CD4-positive, alpha-beta T cell (primary cell): ENCODE measurements at regions not wholly inside any gene's neighbourhood (a gene's known extent, or its start where the extent isn't known, plus 50 kb on each side); places are given as distances from the start of the nearest gene placed in this dataset.

Source experiments
- ATAC-seq: fragments of 200-7000 bp; cut with Tn5 transposase; one replicate; pipeline ENCODE4 v1.10.0; 2022; ENCODE audit warnings: mild to moderate bottlenecking; ENCODE audit not compliant: poor library complexity
- CTCF ChIA-PET: fragments of 350-600 bp; sonication (Branson Sonifier 250); formaldehyde crosslinking; loops from one replicate; lab custom pipeline; 2021; ENCODE audit warnings: antibody characterized with exemption, inconsistent platforms; lab: Charles Lee
- POLR2A ChIA-PET: fragments of 350-600 bp; sonication (Branson Sonifier 250); formaldehyde crosslinking; loops from one replicate; lab custom pipeline; 2021; ENCODE audit warnings: antibody characterized with exemption, inconsistent platforms; lab: Charles Lee
- DNase-seq, 14 experiments: peaks; one replicate each; pipeline ENCODE4 v3.0.0-alpha.2; 2013 to 2020; ENCODE audit warnings: mixed read lengths in 2 of 14
- H3K27ac ChIP-seq, 2 donors: one replicate each; pipeline versions ENCODE4 v1.5.1 to v1.7.0; 2013; ENCODE audit warnings: low read length in 2 of 2, low read depth in 1 of 2, mild to moderate bottlenecking in 1 of 2
- H3K27me3 ChIP-seq, 2 experiments: 1 replicate in 1 of 2; 2 replicates in 1 of 2; pipeline versions ENCODE4 v1.6.1 to v1.7.0; 2013; ENCODE audit warnings: low read length in 2 of 2, control low read depth in 1 of 2, mild to moderate bottlenecking in 1 of 2, moderate library complexity in 1 of 2; ENCODE audit not compliant: insufficient read depth in 2 of 2, control insufficient read depth in 1 of 2
- H3K36me3 ChIP-seq: one replicate; pipeline ENCODE4 v1.6.1; 2013; ENCODE audit warnings: low read length, control low read depth; ENCODE audit not compliant: insufficient read depth
- H3K4me1 ChIP-seq: one replicate; pipeline ENCODE4 v1.6.1; 2013; ENCODE audit warnings: low read length, control low read depth; ENCODE audit not compliant: insufficient read depth
- H3K4me3 ChIP-seq: one replicate; pipeline ENCODE4 v1.5.1; 2013; ENCODE audit warnings: mild to moderate bottlenecking, low read length, moderate library complexity
- H3K9me3 ChIP-seq, 2 experiments: 1 replicate in 1 of 2; 2 replicates in 1 of 2; pipeline versions ENCODE4 v1.6.1 to v1.7.0; 2013; ENCODE audit warnings: low read length in 2 of 2, mild to moderate bottlenecking in 2 of 2, control low read depth in 1 of 2, moderate library complexity in 1 of 2; ENCODE audit not compliant: control insufficient read depth in 1 of 2, insufficient read depth in 1 of 2
- H3K27ac Mint-ChIP-seq: one replicate; pipeline ENCODE4 v1.8.0; 2020; ENCODE audit warnings: mixed read lengths
- H3K27me3 Mint-ChIP-seq: one replicate; pipeline ENCODE4 v1.8.0; 2021; ENCODE audit warnings: mixed read lengths
- H3K36me3 Mint-ChIP-seq: one replicate; pipeline ENCODE4 v1.8.0; 2021; ENCODE audit warnings: low read depth, mixed read lengths
- H3K4me1 Mint-ChIP-seq: one replicate; pipeline ENCODE4 v1.8.0; 2021; ENCODE audit warnings: low read depth, mixed read lengths
- H3K4me3 Mint-ChIP-seq: one replicate; pipeline ENCODE4 v1.8.0; 2020; ENCODE audit warnings: mild to moderate bottlenecking, mixed read lengths
- H3K9me3 Mint-ChIP-seq: one replicate; pipeline ENCODE4 v1.8.0; 2020; ENCODE audit warnings: mixed read lengths
- intact Hi-C, 2 experiments: fragments of 100-400 bp; cut with DNase I in 1 of 2; cut with micrococcal nuclease in 1 of 2; formaldehyde crosslinking; loops; one replicate each; pipeline versions ENCODE4 v1.15.1 to v1.9.0; 2023 to 2025; cut with DNase I, micrococcal nuclease
- TF ChIP-seq, protein P1 (sequence below): fragments of 200-600 bp; IDR thresholded peaks from one replicate; pipeline ENCODE4 v1.8.0; 2022; ENCODE audit warnings: antibody characterized with exemption, mild to moderate bottlenecking

DNA sequence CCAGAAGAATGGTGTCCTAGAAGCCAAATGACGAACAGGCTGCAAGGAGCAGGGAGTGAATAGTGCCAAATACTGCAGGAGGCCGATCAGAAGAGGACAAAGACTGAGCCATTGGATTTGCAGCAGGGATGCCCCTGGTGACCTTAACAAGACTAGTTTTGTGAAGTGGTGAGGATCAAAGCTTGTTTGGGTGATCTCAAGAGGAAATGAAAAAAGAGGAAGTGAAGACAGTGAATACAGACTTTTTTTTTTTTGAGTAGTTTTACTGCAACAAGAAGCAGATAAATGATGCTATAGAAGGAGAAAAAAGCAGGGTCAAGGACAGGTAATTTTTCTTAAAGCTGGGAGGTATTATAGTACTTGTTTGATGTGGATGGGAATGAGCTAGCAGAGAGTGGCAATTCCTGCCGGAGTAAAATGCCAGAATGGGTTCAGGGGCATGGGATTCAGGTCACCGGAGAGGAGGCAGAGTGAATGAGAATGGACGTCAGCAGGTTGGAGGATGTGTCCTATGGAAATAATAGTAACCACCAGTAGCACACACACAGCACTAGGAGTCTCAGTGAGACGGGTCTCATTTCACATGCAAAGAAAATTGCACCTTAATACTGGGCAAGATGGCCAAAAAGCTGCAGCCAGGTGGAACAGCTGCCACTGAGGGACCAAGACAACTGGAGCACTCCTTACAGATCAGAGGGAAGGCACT, 345.8 kb upstream of the CCDC196 start:
- Histone ChIP-seq H3K9me3 (peaks cover 0 to 13% of the 10 kb centered on the region in 2 experiments), H3K27me3 (no peaks in the 10 kb centered on the region), H3K27ac (no peak overlapping the region), H3K4me3 (no peak overlapping the region), H3K4me1 (peaks cover 10% of the 10 kb centered on the region), H3K36me3 (no peaks in the 10 kb centered on the region)
- DNase-seq (peak in 2 of 14 experiments; percentile 1 to 4), ATAC-seq (no peak)
- no peaks in the 10 kb centered on the region for H3K9me3 Mint-ChIP-seq
- ChIA-PET CTCF (no interaction called here), POLR2A (no interaction called here)
- peaks cover 17% of the 10 kb centered on the region for H3K27me3 Mint-ChIP-seq
- no peaks in the 10 kb centered on the region for H3K4me1 Mint-ChIP-seq
- TF ChIP-seq, protein P1, sequence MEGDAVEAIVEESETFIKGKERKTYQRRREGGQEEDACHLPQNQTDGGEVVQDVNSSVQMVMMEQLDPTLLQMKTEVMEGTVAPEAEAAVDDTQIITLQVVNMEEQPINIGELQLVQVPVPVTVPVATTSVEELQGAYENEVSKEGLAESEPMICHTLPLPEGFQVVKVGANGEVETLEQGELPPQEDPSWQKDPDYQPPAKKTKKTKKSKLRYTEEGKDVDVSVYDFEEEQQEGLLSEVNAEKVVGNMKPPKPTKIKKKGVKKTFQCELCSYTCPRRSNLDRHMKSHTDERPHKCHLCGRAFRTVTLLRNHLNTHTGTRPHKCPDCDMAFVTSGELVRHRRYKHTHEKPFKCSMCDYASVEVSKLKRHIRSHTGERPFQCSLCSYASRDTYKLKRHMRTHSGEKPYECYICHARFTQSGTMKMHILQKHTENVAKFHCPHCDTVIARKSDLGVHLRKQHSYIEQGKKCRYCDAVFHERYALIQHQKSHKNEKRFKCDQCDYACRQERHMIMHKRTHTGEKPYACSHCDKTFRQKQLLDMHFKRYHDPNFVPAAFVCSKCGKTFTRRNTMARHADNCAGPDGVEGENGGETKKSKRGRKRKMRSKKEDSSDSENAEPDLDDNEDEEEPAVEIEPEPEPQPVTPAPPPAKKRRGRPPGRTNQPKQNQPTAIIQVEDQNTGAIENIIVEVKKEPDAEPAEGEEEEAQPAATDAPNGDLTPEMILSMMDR: no peak
- H3K4me3 Mint-ChIP-seq: no peak overlapping the region
- H3K27ac Mint-ChIP-seq: no peak overlapping the region
- no peaks in the 10 kb centered on the region for H3K36me3 Mint-ChIP-seq
- intact Hi-C loops: no loop called here

DNA sequence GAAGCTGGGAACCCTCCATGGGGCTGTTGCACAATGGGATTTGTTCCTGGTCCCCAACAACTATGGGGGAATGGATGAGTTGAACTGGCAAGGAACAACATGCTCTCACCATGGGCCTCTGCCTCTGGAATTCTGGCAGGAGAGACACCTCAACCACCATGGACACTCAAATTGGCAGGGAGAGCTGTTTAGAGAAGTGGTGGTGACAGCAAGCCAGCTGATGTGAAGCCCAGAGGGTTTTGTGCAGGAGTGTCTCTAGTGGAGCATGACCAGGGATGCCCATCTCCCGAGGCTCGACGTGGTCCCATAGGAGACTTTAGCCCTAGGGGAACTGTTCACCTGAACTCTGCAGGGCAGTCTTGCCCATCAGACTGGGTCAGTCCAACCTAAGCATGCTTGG, 345.2 kb upstream of the CCDC196 start:
- ChIA-PET POLR2A (no interaction called here), CTCF (no interaction called here)
- Histone ChIP-seq H3K9me3 (peaks cover 0 to 13% of the 10 kb centered on the region in 2 experiments), H3K4me1 (peaks cover 10% of the 10 kb centered on the region), H3K36me3 (no peaks in the 10 kb centered on the region), H3K27me3 (no peaks in the 10 kb centered on the region), H3K27ac (no peak overlapping the region), H3K4me3 (no peak overlapping the region)
- Mint-ChIP-seq H3K4me3 (no peak overlapping the region), H3K9me3 (no peaks in the 10 kb centered on the region), H3K36me3 (no peaks in the 10 kb centered on the region), H3K4me1 (no peaks in the 10 kb centered on the region), H3K27me3 (peaks cover 17% of the 10 kb centered on the region), H3K27ac (no peak overlapping the region)
- TF ChIP-seq, protein P1: no peak
- ATAC-seq: no peak
- DNase-seq: no peak
- intact Hi-C loops: no loop called here

DNA sequence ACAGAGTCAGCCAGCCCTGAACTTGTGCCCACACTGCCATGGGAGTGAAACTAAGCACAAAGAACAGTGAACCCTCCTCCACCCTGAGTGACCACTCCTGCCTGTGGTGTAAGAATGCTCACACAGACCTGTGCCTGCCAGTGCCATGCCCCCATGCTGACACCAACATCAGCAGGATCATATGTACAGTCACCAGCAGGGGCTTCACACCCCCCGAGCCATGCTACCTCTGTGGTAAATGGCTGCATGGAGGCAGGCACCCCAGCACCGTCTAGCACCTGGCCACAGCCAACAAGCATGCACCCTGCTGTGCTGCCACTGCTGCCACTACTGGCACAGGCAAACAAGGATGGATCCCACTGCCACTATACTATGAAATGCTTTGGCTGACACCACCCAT, 344.4 kb upstream of the CCDC196 start:
- intact Hi-C loops: no loop called here
- POLR2A ChIA-PET: no interaction called here
- Histone ChIP-seq H3K9me3 (peaks cover 0 to 13% of the 10 kb centered on the region in 2 experiments), H3K4me3 (no peak overlapping the region), H3K27ac (no peak overlapping the region), H3K27me3 (no peaks in the 10 kb centered on the region), H3K36me3 (no peaks in the 10 kb centered on the region), H3K4me1 (peaks cover 10% of the 10 kb centered on the region)
- DNase-seq (no peak), ATAC-seq (no peak)
- TF ChIP-seq, protein P1: no peak
- no peaks in the 10 kb centered on the region for H3K4me1 Mint-ChIP-seq
- peaks cover 24% of the 10 kb centered on the region for H3K27me3 Mint-ChIP-seq
- no peak overlapping the region for H3K27ac Mint-ChIP-seq
- CTCF ChIA-PET: no interaction called here
- H3K9me3 Mint-ChIP-seq: no peaks in the 10 kb centered on the region
- no peaks in the 10 kb centered on the region for H3K36me3 Mint-ChIP-seq
- no peak overlapping the region for H3K4me3 Mint-ChIP-seq
